ENCODE measurements at regions not wholly inside any gene's neighbourhood (a gene's known extent, or its start where the extent isn't known, plus 50 kb on each side); places are given as distances from the start of the nearest gene placed in this dataset.

DNA sequence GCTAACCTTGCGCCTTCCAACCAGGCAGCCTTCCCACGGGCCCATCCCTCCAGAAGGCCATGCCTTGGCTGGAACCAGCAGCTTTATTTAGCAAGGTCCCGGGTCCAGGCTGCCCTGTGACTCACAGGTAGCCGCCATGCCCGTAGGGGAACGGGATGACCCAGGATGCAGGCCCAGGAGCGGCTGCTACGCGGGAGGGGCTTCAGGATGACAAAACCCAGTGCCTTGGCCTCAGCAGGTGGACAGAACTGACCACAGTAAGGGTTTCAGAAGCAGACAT lies 63.3 kb downstream of the RTP5 start:
- TF ChIP-seq GATA1 (IDR thresholded peaks at IDR 0.05; ENCODE audit: low read depth, low read length) (no peak), POLR2A (IDR thresholded peaks at IDR 0.05; ENCODE audit: low read length) (no peak)

Data from erythroblast (primary cell).